IMR-90 (cell line): ENCODE measurements at regions not wholly inside any gene's neighbourhood (a gene's known extent, or its start where the extent isn't known, plus 50 kb on each side); places are given as distances from the start of the nearest gene placed in this dataset.
"Not testable (repeated sequence)": the region's sequence is repeated elsewhere in the genome, so short reads cannot be mapped to it uniquely, and the experiment has no call there.

Source experiments
- ATAC-seq: fragments of 200-7000 bp; cut with Tn5 transposase; 2 replicates; pipeline ENCODE4 v1.9.1; 2020; ENCODE audit warnings: low read depth, mild to moderate bottlenecking, moderate library complexity
- BruUV-seq: library from RNA; stranded (reverse); fragments of 400-500 nt; replicated peaks from 2 replicates; lab custom pipeline; 2021; lab: Mats Ljungman, UMichigan
- CTCF ChIA-PET: fragments of 300-600 bp; formaldehyde crosslinking; extraction: SDS; loops from one replicate; lab custom pipeline; 2021; ENCODE audit warnings: antibody characterized with exemption; lab: Yijun Ruan, JAX
- POLR2A ChIA-PET: fragments of 300-600 bp; sonication (Branson Sonifier 250); formaldehyde crosslinking; loops from one replicate; lab custom pipeline; 2022; ENCODE audit warnings: antibody characterized with exemption; ENCODE audit not compliant: unreplicated experiment; lab: Charles Lee
- DNase-seq: peaks from one replicate; pipeline ENCODE4 v3.0.0; 2013
- H2AFZ ChIP-seq: replicated peaks from 2 replicates; pipeline ENCODE3; 2013; ENCODE audit warnings: low read length, mild to moderate bottlenecking; ENCODE audit not compliant: poor library complexity
- H2AK5ac ChIP-seq: 2 replicates; pipeline ENCODE4 v1.6.1; 2013; ENCODE audit warnings: low read depth, low read length, inconsistent platforms
- H2AK9ac ChIP-seq: replicated peaks from 2 replicates; pipeline ENCODE3; 2013; ENCODE audit warnings: mild to moderate bottlenecking, low read depth, low read length, moderate library complexity; ENCODE audit not compliant: poor library complexity
- H2BK120ac ChIP-seq: 2 replicates; pipeline ENCODE4 v1.6.1; 2013; ENCODE audit warnings: low read depth, low read length, inconsistent platforms
- H2BK15ac ChIP-seq: 3 replicates; pipeline ENCODE4 v1.6.1; 2013; ENCODE audit warnings: low read depth, low read length, inconsistent platforms
- H2BK20ac ChIP-seq: 2 replicates; pipeline ENCODE4 v1.6.1; 2013; ENCODE audit warnings: low read depth, mild to moderate bottlenecking, inconsistent platforms, low read length, moderate library complexity
- H2BK5ac ChIP-seq: 2 replicates; pipeline ENCODE4 v1.6.1; 2013; ENCODE audit warnings: mild to moderate bottlenecking, low read depth, low read length, inconsistent platforms; ENCODE audit not compliant: poor library complexity, severe bottlenecking
- H3K14ac ChIP-seq: replicated peaks from 2 replicates; pipeline ENCODE4 v1.6.1; 2013; ENCODE audit warnings: low read depth, low read length, inconsistent platforms
- H3K18ac ChIP-seq: 2 replicates; pipeline ENCODE4 v1.6.1; 2013; ENCODE audit warnings: low read depth, low read length, control low read depth
- H3K23ac ChIP-seq: 2 replicates; pipeline ENCODE4 v1.6.1; 2013; ENCODE audit warnings: low read depth, low read length, inconsistent platforms
- H3K27ac ChIP-seq: 2 replicates; pipeline ENCODE4 v1.5.1; 2013; ENCODE audit warnings: mild to moderate bottlenecking, control low read depth, low read length; ENCODE audit not compliant: insufficient read depth
- H3K27me3 ChIP-seq: 2 replicates; pipeline ENCODE4 v1.6.1; 2013; ENCODE audit warnings: low read length; ENCODE audit not compliant: control insufficient read depth, insufficient read depth
- H3K36me3 ChIP-seq: 2 replicates; pipeline ENCODE4 v1.6.1; 2013; ENCODE audit warnings: low read length, mixed read lengths; ENCODE audit not compliant: control insufficient read depth, insufficient read depth
- H3K4ac ChIP-seq: 2 replicates; pipeline ENCODE4 v1.6.1; 2013; ENCODE audit warnings: low read depth, low read length, inconsistent platforms
- H3K4me1 ChIP-seq: 2 replicates; pipeline ENCODE4 v1.6.1; 2013; ENCODE audit warnings: low read length, mixed read lengths; ENCODE audit not compliant: control insufficient read depth, insufficient read depth
- H3K4me2 ChIP-seq: 2 replicates; pipeline ENCODE4 v1.6.1; 2013; ENCODE audit warnings: low read depth, mild to moderate bottlenecking, control low read depth, low read length, moderate library complexity
- H3K4me3 ChIP-seq: 2 replicates; pipeline ENCODE4 v1.5.1; 2013; ENCODE audit warnings: low read depth, mild to moderate bottlenecking, control low read depth, low read length, moderate library complexity; ENCODE audit not compliant: insufficient read depth
- H3K56ac ChIP-seq: 2 replicates; pipeline ENCODE4 v1.6.1; 2013; ENCODE audit warnings: low read length, inconsistent platforms; ENCODE audit not compliant: insufficient read depth; ENCODE audit errors: extremely low read depth
- H3K79me1 ChIP-seq, 2 experiments: 2 replicates each; pipeline ENCODE4 v1.6.1; 2013; ENCODE audit warnings: low read length in 2 of 2, inconsistent platforms in 1 of 2, low read depth in 1 of 2
- H3K9ac ChIP-seq: 2 replicates; pipeline ENCODE4 v1.6.1; 2013; ENCODE audit warnings: low read depth, low read length, control low read depth
- H3K9me1 ChIP-seq: 2 replicates; pipeline ENCODE4 v1.6.1; 2013; ENCODE audit warnings: low read length, inconsistent platforms; ENCODE audit not compliant: insufficient read depth
- H3K9me3 ChIP-seq: 2 replicates; pipeline ENCODE4 v1.6.1; 2013; ENCODE audit warnings: low read length; ENCODE audit not compliant: control insufficient read depth, insufficient read depth
- H4K20me1 ChIP-seq: 2 replicates; pipeline ENCODE4 v1.6.1; 2013; ENCODE audit warnings: low read length, inconsistent platforms; ENCODE audit not compliant: insufficient read depth
- H4K5ac ChIP-seq: 2 replicates; pipeline ENCODE4 v1.6.1; 2013; ENCODE audit warnings: mild to moderate bottlenecking, low read depth, low read length, control low read depth
- H4K8ac ChIP-seq, 2 experiments: 2 replicates each; pipeline ENCODE4 v1.6.1; 2013; ENCODE audit warnings: low read depth in 2 of 2, low read length in 2 of 2, control low read depth in 1 of 2, inconsistent platforms in 1 of 2
- H4K91ac ChIP-seq: 2 replicates; pipeline ENCODE4 v1.6.1; 2013; ENCODE audit warnings: low read depth, low read length, inconsistent platforms; ENCODE audit not compliant: insufficient read depth
- CTCF ChIP-seq: conservative IDR thresholded peaks from 2 replicates; pipeline ENCODE4 v1.5.1; 2012; ENCODE audit warnings: mild to moderate bottlenecking, low read depth, low read length, improper control_type of control experiment
- RAD21 ChIP-seq: IDR thresholded peaks from 2 replicates; pipeline ENCODE4 v1.6.1; 2012; ENCODE audit warnings: low read length, improper control_type of control experiment
- RFX5 ChIP-seq: IDR thresholded peaks from 2 replicates; pipeline ENCODE4 v1.8.0; 2012; ENCODE audit warnings: low read depth, mild to moderate bottlenecking, low read length, moderate library complexity
- SMC3 ChIP-seq: fragments of 150-350 bp; IDR thresholded peaks from 2 replicates; pipeline ENCODE4 v1.6.1; 2016; ENCODE audit warnings: low read depth, mild to moderate bottlenecking, antibody characterized with exemption, low read length, moderate library complexity
- WGBS, 2 experiments: methylation state at CpG; one replicate each; pipeline versions ENCODE4 v1.1.5 to v1.1.7; 2013; ENCODE audit warnings: missing lambda C conversion rate in 2 of 2; ENCODE audit not compliant: insufficient read length in 1 of 2; ENCODE audit errors: extremely low coverage in 2 of 2; 5-methylcytosine and 5-hydroxymethylcytosine counted together
- dilution Hi-C: fragments of 300-500 bp; cut with HindIII; formaldehyde crosslinking; loops from one replicate; pipeline ENCODE4 v1.14.3; 2018; ENCODE audit warnings: low sequenced_read_pairs; ENCODE audit not compliant: unreplicated experiment
- in situ Hi-C: fragments of 300-500 bp; cut with MboI; formaldehyde crosslinking; loops from 3 replicates; pipeline ENCODE4 v1.14.3; 2019; ENCODE audit warnings: low sequenced_read_pairs, inconsistent platforms, mixed read lengths
- intact Hi-C: fragments of 100-400 bp; cut with micrococcal nuclease; formaldehyde crosslinking; loops from 2 replicates; pipeline ENCODE4 v1.10.0; 2022

- ATAC-seq, H3K4me3 ChIP-seq, H4K8ac ChIP-seq, H3K36me3 ChIP-seq, in situ Hi-C loops, H3K23ac ChIP-seq, H2BK5ac ChIP-seq, H2AK5ac ChIP-seq, H4K20me1 ChIP-seq, H3K9ac ChIP-seq, H2BK15ac ChIP-seq, H3K9me3 ChIP-seq, dilution Hi-C loops, H3K56ac ChIP-seq, CTCF ChIA-PET, H3K9me1 ChIP-seq, POLR2A ChIA-PET, H3K4me2 ChIP-seq, H2AK9ac ChIP-seq, H3K14ac ChIP-seq, H3K4ac ChIP-seq, H3K79me1 ChIP-seq, BruUV-seq, H3K18ac ChIP-seq, H4K91ac ChIP-seq, H2AFZ ChIP-seq, H4K5ac ChIP-seq, H3K27ac ChIP-seq, H2BK120ac ChIP-seq, H3K4me1 ChIP-seq, H2BK20ac ChIP-seq: not testable (repeated sequence)
- 0 out of 2 replicates have a peak, but pooled peaks have one; percentile 52 for TF ChIP-seq RFX5
- TF ChIP-seq SMC3: peak; percentile 21; the same call in 1 of the 2 replicates
- peak; percentile 23 for TF ChIP-seq CTCF
- peak; percentile 29; the same call in 1 of the 2 replicates for TF ChIP-seq RAD21
- peak; percentile 41 for DNase-seq
- intact Hi-C loops: loop anchor here (5.0 kb wide), 1 partner anchor 142 kb away; no protein-coding TSS in a partner anchor
- peaks cover 10% of the 10 kb centered on the region for H3K27me3 ChIP-seq
- WGBS, 2 experiments: no CpG with 5 or more reads among the region's 14 CpGs
Observed at GRCh38 chr3:195994343-195994742, 86.0 kb upstream of the TNK2 start.

GRCh38 chr3:195993671-195994070, 85.3 kb upstream of the TNK2 start:
- BruUV-seq, H3K23ac ChIP-seq, H4K20me1 ChIP-seq, CTCF ChIA-PET, H3K9ac ChIP-seq, H2AK9ac ChIP-seq, dilution Hi-C loops, H3K4ac ChIP-seq, DNase-seq, H2AFZ ChIP-seq, H3K4me2 ChIP-seq, H4K91ac ChIP-seq, H3K27me3 ChIP-seq, H4K5ac ChIP-seq, H2AK5ac ChIP-seq, H3K9me1 ChIP-seq, H2BK15ac ChIP-seq, H2BK120ac ChIP-seq, H3K14ac ChIP-seq, H3K4me1 ChIP-seq, H3K56ac ChIP-seq, H3K36me3 ChIP-seq, H2BK5ac ChIP-seq, POLR2A ChIA-PET, H3K18ac ChIP-seq, H4K8ac ChIP-seq, H3K27ac ChIP-seq, ATAC-seq, in situ Hi-C loops, H2BK20ac ChIP-seq, H3K4me3 ChIP-seq, H3K79me1 ChIP-seq, H3K9me3 ChIP-seq: not testable (repeated sequence)
- WGBS, 2 experiments: no CpG with 5 or more reads among the region's 11 CpGs
- intact Hi-C loops: loop anchor here (5.0 kb wide), 1 partner anchor 141 kb away; no protein-coding TSS in a partner anchor
